OCI-M2 (cell line): ENCODE measurements at regions not wholly inside any gene's neighbourhood (a gene's known extent, or its start where the extent isn't known, plus 50 kb on each side); places are given as distances from the start of the nearest gene placed in this dataset.
"Not testable (repeated sequence)": the region's sequence is repeated elsewhere in the genome, so short reads cannot be mapped to it uniquely, and the experiment has no call there.

Source experiments
- DNase-seq: peaks from one replicate; lab custom pipeline; 2025; ENCODE audit not compliant: unreplicated experiment; lab: John Stamatoyannopoulos, UW

DNA sequence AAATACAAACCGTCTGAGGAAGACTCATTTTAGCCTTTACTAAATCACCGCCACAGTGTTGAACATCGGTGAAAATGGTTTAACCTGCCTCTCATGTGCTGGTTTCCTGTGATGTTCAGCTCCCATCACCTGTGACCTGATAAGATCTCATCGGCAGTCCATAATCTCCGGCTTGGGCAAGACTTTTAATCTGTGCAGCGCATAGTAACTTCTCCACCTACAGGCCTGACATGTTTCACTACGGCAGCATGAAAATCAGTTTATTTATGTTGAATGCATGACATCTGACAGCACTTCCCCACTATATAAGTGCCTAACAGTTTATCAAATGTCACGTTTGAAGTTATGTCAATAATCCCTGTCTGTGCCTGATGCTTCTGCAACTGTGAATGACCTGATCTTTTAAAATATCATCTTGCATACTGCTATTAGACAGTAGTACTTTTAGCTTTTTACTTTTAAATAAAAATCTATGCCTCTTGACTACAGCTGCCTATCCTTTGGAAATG lies 1919.8 kb upstream of the AGA start:
- no peak for DNase-seq

DNA sequence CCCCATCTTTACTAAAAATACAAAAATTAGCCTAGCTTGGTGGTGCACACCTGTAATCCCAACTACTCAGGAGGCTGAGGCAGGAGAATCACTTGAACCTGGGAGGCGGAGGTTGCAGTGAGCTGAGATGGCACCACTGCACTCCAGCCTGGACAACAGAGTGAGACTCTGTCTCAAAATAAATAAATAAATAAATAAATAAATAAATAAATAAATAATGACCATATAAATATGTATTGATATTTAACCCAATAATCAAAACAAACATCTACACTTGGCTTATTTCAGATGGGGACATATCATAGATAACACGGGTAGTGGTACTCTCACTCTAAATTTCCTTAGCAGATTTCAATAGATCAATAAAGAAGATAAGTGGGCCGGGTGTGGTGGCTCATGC lies 1923.7 kb upstream of the AGA start:
- DNase-seq: not testable (repeated sequence)

DNA sequence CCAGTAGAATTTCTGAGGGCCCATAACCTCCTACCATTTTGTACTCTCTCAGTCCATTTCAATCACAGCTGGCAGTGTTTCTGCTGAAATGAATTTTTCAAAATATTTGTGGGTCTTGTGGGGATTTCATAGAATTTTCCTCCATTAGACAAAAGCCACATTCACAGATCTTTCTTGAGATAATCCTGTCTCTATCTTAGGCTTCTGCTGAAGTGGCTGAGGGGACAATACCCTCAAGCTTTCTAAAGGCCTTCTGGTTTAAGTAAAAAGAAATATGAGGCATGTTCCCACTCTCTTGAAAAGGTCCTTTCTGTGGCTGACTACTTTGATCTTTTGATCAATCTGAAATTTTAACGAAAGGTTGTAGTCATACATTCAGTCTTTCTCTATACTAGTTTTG lies 1930.0 kb upstream of the AGA start:
- no peak for DNase-seq

DNA sequence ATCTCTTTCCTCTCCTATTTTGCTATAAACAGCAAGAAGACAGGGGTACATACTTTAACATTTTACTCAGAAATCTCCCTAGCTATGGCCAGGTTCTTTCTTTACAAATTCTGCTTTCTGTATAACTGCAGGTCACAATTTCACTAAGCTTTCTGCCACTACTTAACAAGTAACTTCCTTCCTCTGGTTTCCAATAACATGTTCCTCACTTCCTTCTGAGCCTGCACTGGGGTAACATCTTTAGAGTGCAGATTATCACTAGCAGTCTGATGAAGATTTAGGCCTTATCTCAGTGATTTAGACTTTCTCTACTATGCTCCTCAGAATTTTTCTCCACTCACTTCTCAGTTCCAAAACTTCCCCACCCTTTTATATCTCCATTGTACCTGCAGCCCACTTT lies 1930.5 kb upstream of the AGA start:
- no peak for DNase-seq

DNA sequence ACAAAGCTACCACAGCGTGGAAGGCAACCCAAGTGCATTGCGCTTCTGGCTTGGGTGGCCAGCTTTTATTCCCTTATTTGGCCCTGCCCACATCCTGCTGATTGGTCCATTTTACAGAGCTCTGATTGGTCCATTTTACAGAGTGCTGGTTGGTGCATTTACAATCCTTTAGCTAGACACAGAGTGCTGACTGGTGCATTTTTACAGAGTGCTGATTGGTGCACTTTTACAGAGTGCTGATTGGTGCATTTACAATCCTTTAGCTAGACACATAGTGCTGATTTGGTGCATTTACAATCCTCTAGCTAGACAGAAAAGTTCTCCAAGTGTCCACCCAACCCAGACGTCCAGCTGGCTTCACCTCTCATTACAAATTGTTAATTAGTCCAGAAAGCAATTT lies 1936.6 kb upstream of the AGA start:
- not testable (repeated sequence) for DNase-seq

DNA sequence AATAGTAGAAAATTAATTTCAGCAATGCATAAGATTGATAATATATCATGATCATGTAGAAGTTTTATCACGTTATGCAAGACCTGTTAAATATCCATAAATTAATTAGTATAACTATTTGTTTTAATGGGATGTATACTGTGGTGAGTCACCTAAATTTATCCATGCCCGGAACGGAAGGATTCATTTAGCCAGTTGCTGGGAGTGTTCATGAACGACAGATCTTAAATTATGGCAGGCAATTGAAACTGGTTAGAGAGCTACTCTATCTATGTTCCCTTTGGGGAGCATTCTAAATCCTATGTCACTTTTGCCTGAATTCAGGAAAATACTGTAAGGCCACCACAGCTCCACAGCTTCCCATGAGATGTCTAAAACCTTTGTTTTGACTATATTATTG lies 1950.5 kb upstream of the AGA start:
- no peak for DNase-seq

DNA sequence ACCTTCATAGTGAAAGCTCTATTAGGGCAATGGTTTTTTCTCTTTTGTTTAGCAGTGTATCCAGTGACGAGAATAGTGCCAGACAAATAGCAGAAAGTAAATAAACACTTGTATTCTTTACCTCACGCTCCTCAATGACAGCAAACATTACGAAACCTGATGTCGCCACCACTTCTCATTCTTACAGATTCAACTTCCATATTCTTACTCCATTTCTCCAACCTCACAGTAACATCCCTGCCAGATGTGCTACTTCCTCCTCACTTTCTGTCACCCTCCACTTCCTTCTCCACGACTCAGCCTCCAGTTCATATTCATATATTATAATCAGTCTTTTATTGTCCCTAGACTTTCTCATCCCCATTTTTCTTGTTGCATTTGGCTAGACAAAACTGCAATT lies 1956.2 kb upstream of the AGA start:
- no peak for DNase-seq

DNA sequence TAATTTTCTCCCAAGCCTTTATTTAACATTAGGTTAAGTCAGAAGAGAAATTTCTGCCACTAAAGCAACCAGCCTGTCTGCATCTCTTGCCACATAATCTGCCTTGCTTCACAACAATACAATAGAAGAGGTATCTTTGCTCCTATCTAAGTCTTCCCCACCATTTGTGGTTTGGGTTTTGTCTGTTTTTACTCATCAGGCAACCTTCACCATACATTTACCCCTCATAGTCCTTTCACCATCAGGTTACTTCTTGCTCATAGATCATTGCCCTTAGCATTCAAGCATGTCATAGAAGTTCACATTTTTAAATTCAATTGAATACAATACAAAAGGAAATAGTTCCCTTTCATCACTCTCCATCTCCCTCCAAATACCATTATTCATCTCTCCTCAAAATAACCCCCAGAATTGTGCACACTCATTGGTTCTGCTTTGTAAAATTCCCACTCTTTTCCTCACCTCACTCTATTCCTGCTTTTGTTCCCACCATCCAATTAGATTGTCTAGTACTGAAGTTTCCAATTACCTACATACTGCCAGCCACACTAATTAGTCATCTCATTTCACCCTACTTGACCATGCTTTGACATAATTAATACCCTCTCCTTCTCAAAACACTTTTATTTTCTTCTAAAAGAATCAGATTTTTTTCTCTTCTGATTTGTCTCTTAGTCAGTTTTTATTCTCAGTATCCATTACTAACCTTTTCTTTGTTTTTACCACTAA lies 1957.0 kb upstream of the AGA start:
- no peak for DNase-seq

DNA sequence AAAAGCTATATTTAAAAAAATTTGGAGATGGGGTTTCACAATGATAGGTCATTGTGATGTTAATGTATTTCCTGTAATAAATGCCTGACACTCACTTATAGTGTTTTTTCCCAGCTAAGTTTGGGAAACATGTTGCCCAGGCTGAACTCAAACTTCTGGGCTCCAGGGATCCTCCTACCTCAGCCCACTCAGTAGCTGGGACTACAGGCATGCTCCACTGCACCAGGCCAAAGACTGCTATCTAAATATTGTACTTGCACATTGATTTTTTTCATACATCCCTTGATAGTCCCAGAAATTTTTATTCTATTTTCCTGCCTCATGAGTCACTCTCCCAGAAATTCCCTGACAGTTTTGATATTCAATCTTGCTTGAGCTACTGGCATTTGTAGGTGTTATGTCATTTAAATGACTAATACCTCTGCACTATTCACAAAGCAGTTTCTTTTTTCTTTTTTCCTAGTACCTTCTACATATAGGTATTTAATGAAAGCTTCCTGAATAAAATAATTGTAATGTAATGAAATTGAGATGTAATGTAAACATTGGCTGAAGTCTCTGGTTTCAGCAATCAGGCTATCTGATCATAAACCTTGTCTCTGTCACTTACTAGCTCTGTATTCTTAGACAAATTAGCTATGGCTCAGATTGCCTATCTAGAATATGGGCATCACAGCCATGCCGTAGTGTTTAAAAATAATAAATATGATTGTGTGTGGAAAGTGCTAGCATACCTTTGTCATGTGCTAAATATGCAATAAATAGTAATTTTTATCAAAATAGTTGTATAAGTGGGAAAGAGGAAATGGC lies 1973.0 kb upstream of the AGA start:
- DNase-seq: no peak

DNA sequence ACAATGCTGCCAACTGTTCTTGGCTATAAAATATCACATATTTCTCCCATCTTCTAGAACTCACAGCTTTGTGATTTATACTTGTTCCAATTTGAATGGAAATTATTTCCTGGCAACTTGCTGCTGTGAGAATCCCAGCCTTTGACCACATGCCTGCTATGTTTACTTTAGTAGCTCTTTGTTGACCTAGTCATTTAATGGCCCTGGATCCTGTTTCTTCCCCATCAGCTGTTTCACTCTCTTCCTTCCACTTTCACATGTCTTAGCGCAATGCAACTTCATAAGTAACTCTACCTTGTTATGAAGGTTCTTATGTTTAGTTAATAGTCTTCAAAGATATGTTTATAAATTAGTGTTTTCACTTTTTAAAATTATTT lies 1973.6 kb upstream of the AGA start:
- no peak for DNase-seq

DNA sequence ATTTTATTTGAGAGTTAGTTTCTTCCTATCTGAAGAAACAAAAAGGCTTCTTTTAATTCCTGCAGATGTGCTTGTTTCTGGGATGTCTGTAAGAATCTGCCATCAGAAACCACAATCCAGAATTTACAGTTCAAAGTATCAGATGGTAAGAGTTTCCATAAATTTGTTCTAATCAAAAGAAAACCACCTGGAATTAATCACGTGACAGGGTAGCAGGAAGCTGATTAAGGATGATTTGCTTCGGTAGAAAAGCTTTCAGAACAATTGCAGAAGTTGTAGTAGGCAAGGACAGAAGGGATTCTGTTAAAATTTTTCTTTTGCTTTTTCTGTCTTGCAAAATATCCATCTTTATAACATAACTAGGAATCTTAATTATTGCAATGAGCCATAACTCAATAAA lies 1975.1 kb upstream of the AGA start:
- DNase-seq: no peak

DNA sequence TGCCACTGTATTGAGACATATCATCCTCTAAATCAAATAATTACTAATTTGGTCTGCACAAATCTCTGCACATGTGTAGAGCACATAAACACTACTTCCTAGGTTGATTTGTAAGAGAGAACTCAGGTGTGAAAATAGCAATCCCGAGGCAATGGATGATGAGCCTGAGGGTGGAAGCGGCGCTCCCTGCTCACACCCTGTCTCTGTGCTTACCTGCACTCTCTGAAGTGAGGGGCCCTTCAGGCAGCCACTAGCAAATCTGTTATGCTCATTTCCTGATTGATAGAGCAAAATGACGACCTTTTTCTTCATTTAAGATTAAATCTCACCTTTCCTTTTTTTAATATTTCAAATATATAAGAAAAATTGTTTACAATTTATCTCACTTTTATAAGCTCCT lies 1995.7 kb upstream of the AGA start:
- DNase-seq: no peak

DNA sequence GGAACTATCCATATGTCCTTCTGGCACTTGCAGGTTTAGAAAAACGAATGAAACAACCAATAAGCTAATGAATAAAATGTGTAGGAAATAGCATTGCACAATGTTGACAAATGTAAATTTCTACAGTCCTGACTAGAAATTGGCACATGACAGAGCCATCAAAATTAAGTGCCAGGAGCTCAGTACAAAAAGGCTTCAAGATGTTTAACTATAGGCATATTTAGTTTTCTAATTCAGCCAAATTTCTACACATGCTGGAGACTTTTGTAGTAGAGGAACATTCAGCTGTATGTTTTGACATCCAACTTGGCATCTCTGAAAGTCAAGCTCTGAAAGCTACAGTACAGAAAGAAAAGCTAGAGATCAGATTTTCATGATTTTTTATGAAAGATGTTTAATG lies 1999.4 kb upstream of the AGA start:
- DNase-seq: no peak

DNA sequence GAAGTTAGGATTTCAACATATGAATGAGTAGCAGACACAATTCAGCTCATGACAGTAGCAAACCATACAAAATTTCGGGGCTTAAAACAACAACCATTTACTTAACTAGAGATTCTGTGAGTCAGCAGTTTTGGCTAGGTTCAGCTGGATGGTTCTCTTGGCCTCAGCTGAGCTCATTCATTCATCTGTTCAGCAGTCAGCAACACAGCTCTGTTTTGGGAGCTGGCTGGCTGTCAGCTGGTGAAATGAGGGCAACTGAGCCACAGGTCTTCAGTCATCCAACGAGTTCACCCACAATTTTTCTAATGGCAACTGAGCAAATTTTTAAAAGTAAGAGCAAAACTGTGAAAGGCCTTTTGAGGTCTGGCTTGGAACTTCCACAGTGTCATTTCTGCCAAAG lies 2005.1 kb upstream of the AGA start:
- DNase-seq: no peak

DNA sequence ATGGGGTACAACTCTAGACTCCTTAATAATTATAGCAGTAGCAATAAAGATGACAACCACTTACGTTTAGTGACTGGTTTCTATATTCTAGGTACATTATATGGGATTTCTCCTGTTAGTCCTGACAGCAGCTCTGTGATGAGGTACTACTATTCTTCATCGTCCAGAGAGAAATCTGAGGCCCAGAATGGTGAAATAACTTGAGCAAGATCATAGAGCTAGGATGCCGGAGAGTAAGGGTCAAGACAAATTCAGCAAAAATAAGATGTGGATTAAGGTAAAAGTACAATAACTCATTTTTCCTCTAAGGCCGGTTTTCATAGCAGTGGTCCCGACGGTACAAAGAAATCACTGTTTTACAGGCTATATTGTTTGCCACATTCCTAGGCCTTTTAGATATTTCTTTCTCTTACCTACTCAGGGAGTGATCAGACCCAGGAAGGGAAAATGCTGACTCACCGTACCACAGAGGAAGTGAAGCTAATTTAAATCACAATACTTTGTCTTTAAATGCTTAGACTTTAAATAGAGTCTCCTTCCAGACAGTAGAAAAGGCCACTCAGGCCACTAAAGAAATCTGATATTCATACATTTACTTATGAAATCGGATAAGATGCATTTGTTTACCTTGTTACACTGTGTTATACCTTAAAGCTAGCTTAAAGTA lies 2023.0 kb upstream of the AGA start:
- no peak for DNase-seq

DNA sequence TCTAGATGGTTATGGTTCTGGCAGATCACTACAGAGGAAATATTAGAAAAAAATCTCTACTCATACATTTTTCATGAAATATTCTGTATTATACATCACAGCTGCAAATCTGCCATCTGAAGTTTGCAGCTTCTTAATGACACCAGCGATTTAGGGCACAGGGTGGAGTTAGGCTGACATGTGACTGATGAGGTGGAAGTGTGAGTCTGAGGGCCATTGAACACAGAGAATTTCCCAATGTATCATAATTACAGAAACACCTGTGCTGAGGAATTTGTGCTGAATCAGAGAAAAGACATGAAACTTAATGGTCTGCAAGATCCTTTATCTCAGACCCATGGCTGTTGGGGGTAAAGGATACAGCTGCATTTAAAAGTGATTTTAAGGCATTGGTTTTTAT lies 2025.6 kb upstream of the AGA start:
- DNase-seq: no peak

DNA sequence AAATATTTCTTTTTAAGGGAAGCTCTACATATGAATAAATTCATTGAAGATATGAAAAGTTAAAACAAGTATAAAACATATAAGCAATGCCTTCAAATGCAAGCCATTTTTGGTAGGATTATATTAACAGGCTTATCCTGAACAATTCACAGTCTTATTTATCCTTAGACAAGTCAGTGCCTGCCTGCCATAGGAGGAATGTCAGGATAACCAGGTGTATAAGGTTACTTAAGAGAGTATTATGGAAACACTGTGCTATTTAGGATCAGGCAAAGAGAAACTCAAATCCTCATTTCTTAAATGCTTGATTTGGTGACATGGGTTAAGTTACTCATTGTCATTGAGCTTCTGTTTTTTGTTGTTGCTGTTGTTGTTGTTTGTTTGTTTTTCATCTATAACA lies 2029.9 kb upstream of the AGA start:
- no peak for DNase-seq

DNA sequence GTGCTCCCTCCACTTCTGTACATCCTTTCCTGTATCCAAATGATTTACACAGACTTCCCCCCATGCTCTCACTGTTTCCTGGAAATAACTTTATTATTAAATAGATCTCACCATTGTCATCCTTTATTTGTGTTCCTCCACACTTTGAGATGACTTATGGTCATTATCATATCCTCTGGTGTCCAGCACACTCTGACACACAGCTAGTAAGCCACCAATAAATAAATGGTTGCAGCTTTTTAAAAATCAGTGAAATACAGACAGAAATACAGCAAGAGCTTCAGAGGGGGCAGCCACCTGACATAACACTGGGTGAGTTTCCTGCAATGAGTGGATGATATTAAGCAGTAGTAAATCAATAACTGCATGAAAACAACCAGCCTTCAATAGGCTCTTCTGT lies 2036.4 kb upstream of the AGA start:
- DNase-seq: no peak

DNA sequence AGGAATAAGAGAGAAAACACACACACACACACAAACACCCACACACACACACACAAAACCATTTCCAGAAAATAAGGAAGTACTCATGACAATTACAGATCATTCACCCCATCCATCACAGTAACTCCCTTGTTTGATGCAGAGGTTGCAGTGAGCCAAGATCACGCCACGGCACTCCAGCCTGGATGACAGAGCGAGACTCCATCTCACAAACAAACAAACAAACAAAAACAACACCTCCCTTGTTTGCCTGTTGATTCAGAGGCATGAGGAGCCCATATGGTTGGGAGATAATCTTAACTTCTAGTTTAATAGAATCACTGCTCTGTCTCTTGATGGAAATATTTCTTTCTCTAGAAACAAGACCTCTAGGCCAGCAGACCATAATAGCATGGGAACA lies 2043.5 kb upstream of the AGA start:
- no peak for DNase-seq

DNA sequence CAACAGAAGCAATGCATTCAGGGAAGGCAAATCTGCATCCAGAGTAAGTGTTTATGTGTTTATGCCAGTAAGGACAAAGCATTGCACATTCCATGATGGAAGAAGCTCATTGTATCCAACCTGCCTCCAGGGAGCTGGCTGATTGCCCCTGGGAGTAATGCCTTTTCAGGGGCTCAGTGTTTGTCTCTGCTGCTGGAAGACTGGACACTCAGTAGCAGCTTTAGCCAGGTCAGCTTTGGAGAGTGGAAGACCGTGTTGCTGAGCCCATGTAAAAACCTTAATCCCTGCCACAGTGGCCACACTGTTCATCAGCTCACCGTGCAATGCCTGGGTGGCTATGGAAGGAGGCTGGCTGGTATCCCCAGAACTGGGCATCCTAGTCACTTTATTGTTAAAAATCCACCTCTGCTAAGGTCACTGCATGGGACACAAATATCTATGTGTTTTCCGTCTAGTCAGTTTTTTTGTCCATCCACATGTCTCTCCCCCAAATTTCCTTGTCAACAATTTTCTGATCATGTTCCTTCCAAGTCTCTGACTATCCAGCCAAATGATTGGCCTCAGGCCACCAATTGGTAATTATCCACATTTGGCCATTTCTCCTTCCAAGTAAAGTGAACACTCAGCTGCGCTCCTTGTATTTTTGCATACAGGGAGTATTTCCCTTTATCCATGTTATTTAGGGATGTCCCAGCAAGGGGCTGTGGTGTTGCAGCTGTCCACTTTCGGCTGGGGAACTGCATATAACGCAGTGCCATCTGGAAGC lies 2044.5 kb upstream of the AGA start:
- DNase-seq: no peak
